GM21381 (cell line): ENCODE measurements at regions not wholly inside any gene's neighbourhood (a gene's known extent, or its start where the extent isn't known, plus 50 kb on each side); places are given as distances from the start of the nearest gene placed in this dataset.
A peak's percentile ranks its signal among the peaks of the same experiment; 100 is the strongest.

Source experiments
- ATAC-seq: cut with Tn5 transposase; IDR thresholded peaks from one replicate; pipeline ENCODE4 v1.9.1; 2021; ENCODE audit warnings: mild to moderate bottlenecking, moderate library complexity; ENCODE audit not compliant: unreplicated experiment

DNA sequence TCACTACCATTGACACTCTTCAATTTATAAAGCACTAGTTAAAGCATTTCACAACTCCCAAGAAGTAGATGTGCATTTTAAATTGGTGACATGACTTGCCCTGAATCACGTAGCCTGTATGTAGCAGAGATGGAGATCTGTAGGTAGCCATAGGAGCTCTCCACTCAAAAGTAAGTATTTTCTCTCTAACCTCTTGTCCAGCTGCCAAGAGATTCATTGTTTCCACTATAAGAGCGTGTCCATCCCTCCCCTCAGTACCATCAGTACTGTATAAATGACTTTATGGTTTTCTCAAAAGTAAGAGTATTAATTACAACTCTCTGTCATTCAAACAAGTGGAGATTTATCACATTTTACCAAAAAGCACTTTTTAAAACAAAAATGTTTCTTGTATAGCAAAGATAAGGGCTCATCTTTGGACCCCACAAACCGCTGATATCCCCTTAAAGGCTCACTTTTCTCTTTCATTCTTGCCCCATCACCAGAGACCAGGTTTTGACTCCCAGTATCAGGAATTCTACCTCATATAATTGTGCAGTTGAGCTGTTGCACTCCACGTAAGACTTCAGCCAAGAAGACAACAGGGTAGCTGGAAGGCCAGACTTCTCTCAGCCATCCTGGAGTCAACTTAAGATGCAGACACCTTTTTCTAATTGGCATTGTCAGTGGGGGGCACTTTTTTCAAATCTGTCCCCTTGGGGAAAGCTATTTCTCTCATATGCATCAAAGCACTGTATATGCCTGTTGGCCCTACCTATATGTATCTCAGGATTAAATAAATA, 78.0 kb upstream of the GALNT5 start:
- no peak for ATAC-seq

DNA sequence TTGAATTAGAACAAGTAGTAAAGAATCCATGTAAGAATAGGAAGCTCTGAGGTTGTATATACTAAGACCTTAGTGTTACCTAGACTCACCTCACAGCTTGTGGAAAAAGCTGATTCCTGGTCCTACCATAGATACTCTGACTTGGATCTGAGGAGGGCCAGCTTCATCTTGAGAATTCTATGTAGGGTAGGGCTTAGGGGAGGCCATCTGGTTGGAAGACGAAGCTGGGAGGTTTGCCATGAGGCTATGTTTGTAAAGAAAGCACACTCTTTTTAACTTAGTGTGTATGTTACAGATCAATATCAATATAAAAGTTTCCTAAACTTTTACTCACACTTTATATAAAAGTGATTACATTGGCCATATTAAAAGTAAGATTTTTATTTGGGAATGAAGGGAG, 77.1 kb upstream of the GALNT5 start:
- ATAC-seq: no peak

DNA sequence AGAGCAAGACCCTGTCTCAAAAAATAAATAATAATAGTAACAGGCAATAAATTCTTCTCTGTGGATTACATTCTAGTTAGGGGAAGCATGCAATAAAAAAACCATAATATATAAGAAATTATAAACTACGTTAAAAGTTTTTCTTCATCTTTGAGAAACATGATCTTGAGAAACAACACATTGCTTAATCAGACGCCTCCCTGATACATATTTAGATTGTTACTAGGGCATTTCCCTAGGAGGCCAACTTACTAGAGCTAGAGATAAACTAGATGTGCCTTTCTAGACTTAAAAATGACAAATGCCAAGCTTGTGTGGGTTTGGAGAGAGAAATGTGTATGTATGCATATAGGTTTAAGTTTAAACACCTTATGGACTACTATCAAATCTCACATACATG, 76.3 kb upstream of the GALNT5 start:
- no peak for ATAC-seq

GRCh38 chr2:157182204-157182709, 75.2 kb upstream of the GALNT5 start:
- ATAC-seq: no peak

DNA sequence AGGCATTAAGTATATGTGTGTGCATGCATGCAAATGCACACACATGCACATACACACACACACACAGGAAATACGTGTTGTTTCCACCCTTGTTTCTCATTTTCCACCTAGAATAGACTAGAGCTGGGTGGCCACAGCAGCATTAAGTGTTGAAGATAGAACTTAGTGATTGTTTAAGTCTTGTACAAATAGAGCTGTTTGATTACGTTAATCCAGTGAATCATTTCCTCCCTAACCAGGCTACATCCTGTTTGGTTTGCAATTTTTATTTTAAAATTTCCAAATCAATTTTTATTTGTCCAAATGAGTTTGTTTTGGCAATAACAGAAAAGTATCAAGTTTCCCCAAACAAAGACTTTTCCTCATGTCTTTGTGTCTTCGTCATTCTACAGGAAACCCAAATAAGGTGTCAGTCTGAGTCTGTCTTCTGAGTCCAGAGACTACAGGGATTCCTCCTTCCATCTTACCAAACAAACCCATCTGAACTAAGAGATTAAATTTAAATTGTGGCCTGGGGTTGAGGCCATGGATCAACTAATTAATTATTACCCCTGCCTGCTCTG, 74.6 kb upstream of the GALNT5 start:
- ATAC-seq: no peak

- ATAC-seq: no peak
Measured at GRCh38 chr2:157184161-157184895, 73.2 kb upstream of the GALNT5 start.

- no peak for ATAC-seq
Measured at GRCh38 chr2:157185476-157186227, 71.9 kb upstream of the GALNT5 start.

DNA sequence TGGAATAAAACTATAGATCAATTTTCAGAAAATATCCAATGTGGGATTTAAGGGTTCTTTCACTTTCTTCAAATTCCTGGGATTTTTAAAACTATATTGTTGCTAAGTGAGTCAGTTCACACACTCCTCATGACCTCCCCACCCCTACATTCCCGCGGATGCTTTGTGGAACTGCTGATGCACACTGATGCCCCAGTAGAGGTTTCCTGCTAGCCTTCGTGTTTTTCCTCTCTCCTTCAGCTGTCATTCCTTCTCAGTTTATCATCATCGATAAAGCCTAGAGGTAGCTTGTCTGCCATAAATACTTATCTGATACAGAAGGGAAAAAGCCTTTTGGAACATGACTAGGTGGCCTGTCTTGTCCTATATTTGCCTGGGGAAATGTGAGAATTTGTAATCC, 67.4 kb upstream of the GALNT5 start:
- ATAC-seq: no peak

DNA sequence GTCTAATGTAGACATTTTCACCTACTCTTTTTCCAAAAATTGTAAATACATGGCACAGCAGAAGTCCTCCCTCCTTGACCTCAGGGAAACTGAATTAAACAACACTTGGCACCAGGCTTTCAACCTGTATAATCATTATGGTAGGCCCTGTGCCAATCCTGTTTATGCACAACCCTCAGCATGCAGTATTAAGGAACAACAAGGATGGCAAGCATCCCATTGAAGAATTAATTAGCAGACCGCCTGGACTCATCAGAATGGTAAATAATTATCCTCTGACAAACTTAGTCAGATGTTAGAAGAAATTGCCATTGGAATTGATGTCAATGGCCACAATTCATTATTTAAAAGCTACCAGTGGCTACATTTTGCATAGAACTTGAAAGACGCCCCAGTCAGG, 66.3 kb upstream of the GALNT5 start:
- ATAC-seq: no peak

- ATAC-seq: peak; percentile 86
Measured at GRCh38 chr2:157192445-157193423, 64.8 kb upstream of the GALNT5 start.

- ATAC-seq: peak; percentile 17
Measured at GRCh38 chr2:157193461-157193860, 64.0 kb upstream of the GALNT5 start.

DNA sequence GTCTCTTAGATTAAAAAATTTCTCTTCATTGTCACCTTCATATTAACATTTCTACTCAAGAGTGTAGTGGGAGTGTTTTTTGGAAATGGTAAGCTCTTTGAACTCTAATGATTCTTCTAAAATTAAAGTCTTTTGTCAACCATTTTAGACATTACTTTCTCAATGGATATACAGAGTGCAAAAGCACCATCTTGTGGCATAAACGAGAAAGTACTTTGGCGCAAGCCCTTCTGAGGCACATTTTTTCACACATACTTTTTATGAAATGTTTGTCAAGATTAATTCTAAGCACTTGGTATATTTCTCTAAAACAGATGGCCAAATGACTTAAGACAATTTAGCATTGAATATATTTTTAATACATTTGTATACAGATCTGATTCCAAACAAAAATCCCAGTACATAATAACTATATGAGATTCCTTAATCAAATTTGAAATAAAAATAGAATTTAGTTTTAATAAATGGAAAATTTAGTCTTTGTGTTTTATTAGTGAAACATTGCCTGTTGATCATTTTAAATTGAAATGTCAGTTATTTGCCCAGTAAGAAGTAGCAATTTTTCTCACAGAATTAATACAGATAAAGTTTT, 63.3 kb upstream of the GALNT5 start:
- peak; percentile 54 for ATAC-seq

GRCh38 chr2:157194844-157195243, 62.7 kb upstream of the GALNT5 start:
- no peak for ATAC-seq

GRCh38 chr2:157196956-157197355, 60.5 kb upstream of the GALNT5 start:
- no peak for ATAC-seq

DNA sequence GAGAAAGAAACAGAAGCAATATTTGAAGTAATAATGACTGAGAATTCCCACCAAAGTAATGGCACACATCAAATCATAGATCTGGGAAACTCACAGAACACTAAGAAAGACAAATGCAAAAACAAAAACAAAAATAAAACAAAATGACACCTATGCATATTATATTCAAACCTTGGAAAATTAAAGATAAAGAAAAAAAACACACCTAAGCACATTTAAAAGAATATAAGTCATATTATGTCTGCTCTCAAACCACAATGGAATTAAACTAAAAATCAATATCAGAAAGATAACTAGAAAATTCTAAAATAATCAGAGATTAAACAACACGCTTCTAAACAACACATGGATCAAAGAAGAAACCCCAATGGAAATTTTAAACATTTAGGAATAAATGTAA, 59.7 kb upstream of the GALNT5 start:
- ATAC-seq: no peak

- no peak for ATAC-seq
Measured at GRCh38 chr2:157203651-157204050, 53.9 kb upstream of the GALNT5 start.

- ATAC-seq: no peak
Measured at GRCh38 chr2:157204401-157204800, 53.1 kb upstream of the GALNT5 start.

DNA sequence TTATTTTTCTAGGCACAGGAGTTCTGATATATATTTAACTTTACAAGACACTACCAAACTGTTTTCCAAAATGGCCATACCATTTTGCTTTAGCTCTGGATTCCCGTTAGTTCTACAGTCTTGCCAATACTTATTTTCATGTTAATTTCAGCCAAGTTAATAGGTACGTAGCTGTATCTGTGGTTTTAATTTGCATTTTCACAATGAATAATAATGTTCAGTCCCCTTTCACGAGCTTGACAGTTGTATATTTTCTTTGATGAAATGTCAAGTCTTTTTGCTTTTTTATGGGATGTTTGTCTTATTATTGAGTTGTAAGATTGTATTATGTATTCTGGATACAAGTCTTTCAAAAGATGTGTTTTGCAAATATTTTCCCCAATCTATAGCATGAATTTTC, 50.6 kb upstream of the GALNT5 start:
- no peak for ATAC-seq
